HG03439 (cell line): ENCODE measurements at regions not wholly inside any gene's neighbourhood (a gene's known extent, or its start where the extent isn't known, plus 50 kb on each side); places are given as distances from the start of the nearest gene placed in this dataset.

ENCODE experiments used
- ATAC-seq: cut with Tn5 transposase; IDR thresholded peaks from one replicate; pipeline ENCODE4 v1.9.1; 2021; ENCODE audit warnings: mild to moderate bottlenecking, moderate library complexity; ENCODE audit not compliant: unreplicated experiment

GRCh38 chr20:39302312-39302711, 340.2 kb downstream of the DHX35 start:
- ATAC-seq, result no peak

GRCh38 chr20:39299783-39300182, 337.6 kb downstream of the DHX35 start:
- no peak for ATAC-seq

DNA sequence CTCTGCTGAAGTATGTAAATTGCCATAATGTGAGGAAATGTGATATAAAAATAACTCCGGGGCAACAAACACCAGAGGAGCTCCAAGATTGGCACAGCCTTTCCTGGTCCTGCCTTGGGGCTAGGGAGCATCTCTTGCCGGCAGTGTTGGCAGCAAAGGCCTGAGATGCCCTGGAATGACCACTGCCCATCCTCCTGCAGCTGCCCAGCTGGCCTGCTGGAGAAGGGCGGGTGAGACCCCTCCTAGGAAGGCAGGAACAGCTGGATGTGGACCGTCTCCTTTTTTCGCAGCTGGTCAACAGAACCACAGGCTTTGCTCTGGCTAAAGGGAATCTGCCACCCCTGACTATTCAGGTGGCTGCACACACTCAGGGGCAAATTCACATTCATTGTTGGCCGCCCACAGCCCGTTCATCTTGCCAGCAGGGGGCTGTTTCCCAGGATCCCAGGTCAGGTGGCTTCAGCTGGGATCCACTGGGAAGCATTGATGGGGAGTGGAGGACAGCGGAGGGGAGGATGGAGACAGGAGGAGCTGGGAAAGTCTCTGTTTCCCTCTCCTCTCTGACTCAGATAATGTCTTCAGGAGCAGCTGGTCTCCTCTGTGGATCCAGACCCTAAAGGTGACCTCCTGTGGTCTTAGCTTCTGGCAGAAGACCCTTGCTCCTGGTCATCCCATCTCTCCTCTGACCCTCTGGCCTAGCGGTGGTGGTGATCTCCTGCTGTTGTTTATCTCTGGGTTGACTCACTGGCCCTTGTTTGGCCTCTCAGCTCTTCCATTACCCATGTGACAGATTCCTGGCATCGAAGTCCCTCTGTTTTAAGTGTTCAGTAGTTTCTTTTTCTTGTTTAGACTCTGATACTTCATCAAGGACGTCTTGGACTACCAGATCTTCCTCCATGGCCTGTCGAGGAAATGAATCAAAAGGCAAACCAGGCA, 336.7 kb downstream of the DHX35 start:
- ATAC-seq, result no peak

GRCh38 chr20:39298121-39298520, 336.0 kb downstream of the DHX35 start:
- no peak for ATAC-seq

- ATAC-seq, result no peak
Measured at GRCh38 chr20:39295301-39295700, 333.2 kb downstream of the DHX35 start.

- no peak for ATAC-seq
Measured at GRCh38 chr20:39294137-39294725, 332.1 kb downstream of the DHX35 start.

DNA sequence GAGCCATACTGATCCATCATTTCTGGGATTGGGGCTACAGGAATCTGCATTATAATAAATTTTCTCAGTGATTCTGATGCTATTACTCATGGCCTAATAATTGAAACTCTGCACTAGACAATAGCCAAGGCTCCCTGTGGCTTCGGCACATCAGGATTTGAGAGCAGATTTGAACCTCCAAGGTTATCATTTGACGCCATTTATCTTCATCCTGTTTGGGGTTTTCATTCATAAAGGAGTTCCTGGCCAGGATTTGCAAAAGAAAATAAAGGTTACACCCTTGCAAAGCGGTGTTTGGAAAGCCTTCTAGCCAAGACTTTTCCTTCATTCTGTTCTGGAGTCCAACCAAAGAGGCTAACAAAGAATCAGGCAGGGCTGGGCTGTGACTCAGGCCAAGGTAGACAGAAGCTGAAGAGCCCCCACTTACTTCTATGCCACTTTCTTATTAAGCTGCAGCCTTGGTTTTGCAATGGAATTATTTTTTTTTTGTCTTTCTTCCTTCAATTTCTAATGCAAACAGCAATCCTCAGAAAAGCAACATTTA, 330.1 kb downstream of the DHX35 start:
- no peak for ATAC-seq

- no peak for ATAC-seq
Measured at GRCh38 chr20:39291301-39291700, 329.2 kb downstream of the DHX35 start.

DNA sequence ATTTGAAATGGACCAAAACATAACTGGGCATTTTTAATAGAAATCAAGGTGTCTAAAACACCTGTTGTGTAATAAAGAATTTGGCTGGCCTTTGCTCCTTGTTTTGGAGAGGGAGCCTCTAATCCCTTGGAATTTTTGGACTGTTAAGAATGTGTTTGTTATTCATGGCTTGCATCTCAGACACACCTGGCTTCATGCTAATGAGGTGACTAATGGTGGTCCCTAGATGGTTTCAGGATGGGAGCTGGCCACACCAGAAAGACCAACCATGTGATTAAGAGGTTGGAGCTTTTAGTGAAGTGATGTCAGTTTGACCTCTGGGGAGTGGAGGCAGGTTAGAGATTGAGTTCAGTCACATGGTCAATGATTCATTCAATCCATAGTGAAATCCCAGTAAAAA, 328.4 kb downstream of the DHX35 start:
- no peak for ATAC-seq

- no peak for ATAC-seq
Measured at GRCh38 chr20:39289831-39290230, 327.7 kb downstream of the DHX35 start.

DNA sequence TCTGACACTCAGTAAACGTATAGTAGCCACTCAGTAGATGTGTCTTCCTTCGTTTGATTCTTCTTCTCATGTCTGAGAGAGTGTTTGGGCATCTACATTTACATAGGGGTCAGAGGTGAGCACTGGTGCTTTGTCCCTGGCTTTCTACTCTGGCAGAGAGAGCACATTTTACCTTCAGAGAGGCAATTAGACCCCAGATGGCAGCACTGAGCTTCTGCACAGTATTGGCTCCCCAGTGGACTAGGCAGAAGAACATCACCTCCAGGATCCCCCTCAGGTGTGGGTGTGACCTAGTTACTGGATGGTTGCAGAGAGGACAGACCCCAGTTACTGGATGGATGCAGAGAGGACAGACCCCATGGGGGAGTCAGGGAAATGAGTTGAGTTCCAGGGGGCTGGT, 327.2 kb downstream of the DHX35 start:
- no peak for ATAC-seq

DNA sequence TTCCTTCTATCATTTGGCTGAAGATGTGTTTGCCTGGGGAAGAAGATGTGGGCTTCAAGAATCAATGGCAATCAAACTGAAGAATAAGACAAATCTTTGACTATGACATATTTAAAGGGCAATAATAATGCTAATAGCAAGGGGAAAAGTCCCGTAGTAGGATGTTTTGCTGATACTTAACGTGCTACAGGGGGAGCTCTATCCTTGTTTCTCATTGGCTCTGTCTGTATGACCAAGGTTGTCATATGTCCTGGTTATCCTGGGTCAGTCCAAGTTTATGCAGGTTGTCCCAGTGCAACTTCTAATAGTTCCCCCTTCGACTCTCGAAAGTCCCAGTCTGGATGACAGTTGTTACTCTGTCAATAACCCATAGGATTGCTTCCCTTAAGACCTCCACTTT, 321.3 kb downstream of the DHX35 start:
- no peak for ATAC-seq

DNA sequence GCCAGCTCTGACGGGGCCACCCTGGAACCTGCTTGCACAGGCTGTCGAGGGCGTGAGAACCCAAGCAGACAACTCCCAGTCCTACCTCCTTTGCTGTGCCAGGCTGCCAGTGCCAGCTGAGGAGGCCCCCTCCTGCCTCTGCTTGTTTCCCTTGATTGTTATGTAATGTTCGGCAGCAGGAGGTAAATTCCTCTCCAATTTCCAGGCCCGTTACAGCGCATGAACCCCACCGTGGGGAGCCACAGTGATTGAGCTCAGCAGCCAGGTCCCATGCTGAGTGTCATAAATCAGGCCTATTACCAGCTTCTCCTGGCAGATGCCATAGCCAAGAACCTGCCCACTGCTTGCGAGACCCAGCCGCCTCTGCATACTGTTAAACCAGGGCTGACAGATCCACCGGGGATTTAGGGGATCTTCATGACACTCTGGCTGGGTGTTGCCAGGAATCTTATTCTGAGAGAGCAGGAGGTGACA, 320.5 kb downstream of the DHX35 start:
- no peak for ATAC-seq

DNA sequence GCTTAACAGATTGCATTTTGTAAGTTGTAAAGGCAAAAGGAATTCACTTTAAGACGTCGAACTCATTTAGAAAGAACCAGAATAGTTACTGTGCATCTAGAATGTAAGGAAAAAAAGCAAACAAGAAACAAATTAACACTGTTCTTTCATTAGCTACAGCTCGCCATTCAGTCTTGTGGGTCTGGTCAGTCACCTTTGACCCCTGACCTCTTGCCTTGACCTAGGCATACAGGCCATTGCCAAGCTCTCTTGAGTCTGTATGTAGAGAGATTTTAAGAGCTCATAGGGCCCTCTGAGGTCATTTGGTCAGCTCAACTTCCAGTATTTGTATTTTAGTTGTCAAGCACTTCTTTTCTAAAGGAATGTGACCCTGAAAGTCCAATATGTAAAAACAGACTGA, 318.7 kb downstream of the DHX35 start:
- no peak for ATAC-seq

DNA sequence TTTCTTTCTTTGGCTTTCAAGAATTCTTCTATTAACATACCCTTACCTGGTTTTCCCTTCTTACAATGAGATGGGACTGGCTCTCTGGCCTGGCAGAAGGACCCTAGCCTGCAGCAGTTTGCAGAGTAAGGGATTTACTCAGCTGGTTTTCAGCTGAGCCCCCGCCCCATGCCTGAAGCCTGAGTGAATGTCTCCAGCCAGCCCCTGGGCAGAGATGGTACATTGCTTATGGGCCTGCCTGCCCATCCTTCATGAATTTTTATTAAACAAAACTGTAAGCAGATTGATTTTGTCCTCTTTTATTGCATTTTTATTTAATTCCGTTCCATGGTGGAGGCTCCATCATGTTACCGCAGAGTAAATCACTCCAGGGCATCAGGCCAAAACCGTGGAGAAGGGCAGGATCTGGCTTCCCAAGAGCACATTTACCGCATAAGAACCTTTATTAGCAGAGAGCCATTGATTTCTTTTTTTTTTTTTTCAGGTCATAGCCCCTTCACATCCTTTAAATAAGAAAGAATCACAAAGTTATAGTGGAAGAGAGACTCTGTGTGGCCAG, 316.2 kb downstream of the DHX35 start:
- no peak for ATAC-seq

GRCh38 chr20:39277185-39277584, 315.0 kb downstream of the DHX35 start:
- no peak for ATAC-seq

DNA sequence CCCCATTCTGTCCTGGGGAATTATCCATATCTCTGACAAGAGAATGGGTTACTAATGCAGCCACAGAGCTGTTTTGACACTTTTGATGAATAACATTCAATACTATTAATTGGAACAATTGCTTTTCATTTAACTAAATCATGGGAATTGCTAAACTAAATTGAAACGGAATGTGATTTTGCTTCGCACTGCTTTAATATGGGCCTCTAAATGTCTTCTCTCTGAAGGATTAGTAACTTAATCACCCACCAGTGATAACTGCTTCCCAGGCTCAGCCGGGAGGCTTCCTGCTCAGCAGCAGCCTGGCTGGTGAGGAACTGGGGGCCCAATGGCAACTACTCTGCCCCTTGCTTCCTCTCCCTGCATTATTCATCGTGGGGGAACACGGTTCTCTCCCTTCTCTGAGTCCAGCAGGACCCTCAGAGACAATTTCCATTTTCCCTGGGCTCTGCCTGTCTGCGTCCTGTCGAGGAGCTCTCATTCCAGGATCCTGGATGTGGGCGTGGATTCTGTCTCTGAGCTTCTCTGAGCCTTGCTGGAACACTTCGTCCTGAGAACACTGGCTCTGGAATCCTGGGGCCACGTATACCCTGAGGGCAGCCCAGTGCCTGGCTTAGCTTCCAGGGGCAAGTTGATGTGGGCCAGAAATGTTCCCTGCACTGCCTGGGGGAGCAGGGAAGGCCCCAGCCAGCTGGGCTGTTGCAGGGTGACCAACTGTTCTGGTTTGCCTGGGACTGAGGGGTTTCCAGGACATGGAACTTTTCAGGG, 308.9 kb downstream of the DHX35 start:
- ATAC-seq, result no peak

- ATAC-seq, result no peak
Measured at GRCh38 chr20:39269493-39270217, 307.5 kb downstream of the DHX35 start.

DNA sequence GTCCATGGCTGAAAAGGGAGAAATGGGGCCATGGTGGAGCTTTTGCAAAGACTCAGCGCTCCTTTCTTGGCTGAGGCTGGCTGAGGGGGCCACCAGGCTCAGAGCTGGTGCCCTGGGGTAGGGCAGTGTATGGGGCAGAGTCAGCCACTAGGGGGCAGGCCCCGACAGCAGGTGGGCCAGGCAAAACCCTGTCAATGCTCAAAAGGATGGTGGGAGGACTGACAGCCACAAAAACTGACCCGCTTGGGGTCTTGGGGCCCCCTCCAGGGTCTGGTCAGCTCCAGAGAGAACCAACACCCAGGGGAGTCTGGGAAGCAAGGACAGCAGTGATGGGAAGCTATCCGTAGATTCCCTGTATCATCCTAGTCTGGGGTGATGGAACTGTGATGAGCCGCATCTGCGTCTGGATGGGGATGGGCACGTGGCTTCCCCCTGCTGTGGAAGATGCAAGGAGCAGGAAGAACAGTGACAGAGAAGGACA, 306.9 kb downstream of the DHX35 start:
- ATAC-seq, result no peak

DNA sequence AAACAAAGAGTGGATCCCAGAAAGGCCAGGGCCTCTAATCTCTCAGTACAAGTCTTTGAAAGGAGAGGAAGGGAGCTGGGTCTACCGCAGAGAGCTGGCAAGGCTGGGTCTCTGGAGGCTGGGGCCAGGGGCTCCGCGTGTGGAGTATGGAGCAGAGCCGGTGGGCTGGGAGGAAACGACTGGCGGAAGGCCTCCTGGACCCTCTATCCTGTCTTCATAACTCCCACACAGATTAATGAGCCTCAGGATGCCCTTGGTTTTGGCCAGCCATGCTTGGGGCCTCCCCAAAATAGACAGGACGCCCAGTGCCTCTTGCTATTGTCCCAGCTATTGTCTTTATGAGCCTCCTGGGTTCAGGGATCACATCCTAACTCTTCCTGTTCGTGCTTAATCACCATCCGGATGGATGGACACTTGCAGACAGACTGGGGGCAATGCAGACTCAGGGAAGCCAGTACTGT, 306.4 kb downstream of the DHX35 start:
- no peak for ATAC-seq
